Stimulated activated memory B cell treated with anti-CD40 and anti-IgM and Interleukin-4, amounts not matched to agents 10 μg/mL and 1 μg/mL and 100 μg/mL, for 72 hours (primary cell): ENCODE measurements at regions not wholly inside any gene's neighbourhood (a gene's known extent, or its start where the extent isn't known, plus 50 kb on each side); places are given as distances from the start of the nearest gene placed in this dataset.

Source experiments
- ATAC-seq: fragments of 150-1000 bp; cut with Tn5 transposase; 2 replicates; pipeline ENCODE4 v1.10.0; 2021
- H3K27ac Mint-ChIP-seq: one replicate; pipeline ENCODE4 v1.8.0; 2022; ENCODE audit warnings: mild to moderate bottlenecking, mixed read lengths
- H3K27me3 Mint-ChIP-seq: one replicate; pipeline ENCODE4 v1.8.0; 2022; ENCODE audit warnings: mixed read lengths
- H3K36me3 Mint-ChIP-seq: one replicate; pipeline ENCODE4 v1.8.0; 2022; ENCODE audit warnings: mixed read lengths
- H3K4me1 Mint-ChIP-seq: one replicate; pipeline ENCODE4 v1.8.0; 2022; ENCODE audit warnings: mixed read lengths
- H3K4me3 Mint-ChIP-seq: one replicate; pipeline ENCODE4 v1.8.0; 2022; ENCODE audit warnings: mild to moderate bottlenecking, moderate library complexity, mixed read lengths
- H3K9me3 Mint-ChIP-seq: one replicate; pipeline ENCODE4 v1.8.0; 2022; ENCODE audit warnings: mixed read lengths

DNA sequence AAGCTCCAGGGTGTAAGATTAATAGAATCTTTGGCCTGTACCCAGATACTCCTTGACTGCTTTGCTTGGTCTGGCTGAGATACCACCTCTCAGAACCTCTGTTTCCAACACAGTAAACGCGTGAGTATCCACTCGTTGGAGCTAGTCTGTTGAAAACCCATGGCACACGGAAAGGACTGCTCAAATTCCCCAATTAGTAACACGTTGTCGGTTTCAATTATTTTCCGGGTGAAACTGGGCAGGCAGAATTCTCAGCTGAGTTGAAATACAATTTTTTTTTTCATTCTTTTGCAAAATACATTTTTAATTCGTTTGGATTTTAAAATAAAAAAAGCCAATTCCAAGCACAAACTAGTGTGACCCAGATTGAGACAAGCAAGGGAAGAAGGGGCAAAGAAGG lies 120.5 kb downstream of the MAF start:
- no peaks in the 10 kb centered on the region for H3K36me3 Mint-ChIP-seq
- H3K4me3 Mint-ChIP-seq, result no peak overlapping the region
- H3K27me3 Mint-ChIP-seq, result peaks cover 11% of the 10 kb centered on the region
- no peak for ATAC-seq
- H3K27ac Mint-ChIP-seq, result no peak overlapping the region
- H3K9me3 Mint-ChIP-seq, result no peaks in the 10 kb centered on the region
- H3K4me1 Mint-ChIP-seq, result no peaks in the 10 kb centered on the region

DNA sequence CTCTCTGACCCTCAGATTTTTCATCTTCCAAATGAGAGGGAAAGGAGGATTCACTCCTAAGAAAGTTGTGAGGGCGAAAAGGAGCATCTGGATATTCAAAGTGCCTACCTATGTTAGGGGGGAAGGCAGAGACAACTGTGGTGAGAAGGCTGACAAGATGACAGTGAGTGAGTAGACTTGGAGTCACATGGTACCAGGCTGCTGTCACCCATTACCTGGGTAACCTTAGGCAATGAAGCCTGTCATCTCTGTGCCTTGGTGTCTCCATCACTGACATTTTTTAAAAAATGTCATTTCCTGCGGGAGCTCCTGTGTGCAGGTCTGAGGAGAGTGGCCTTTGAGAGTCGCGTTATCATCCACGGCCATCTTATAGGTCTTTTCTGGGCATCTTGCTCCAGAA lies 124.0 kb downstream of the MAF start:
- no peak for ATAC-seq
- Mint-ChIP-seq H3K9me3 (no peaks in the 10 kb centered on the region), H3K4me1 (no peaks in the 10 kb centered on the region), H3K27ac (no peak overlapping the region), H3K27me3 (no peaks in the 10 kb centered on the region), H3K4me3 (no peak overlapping the region), H3K36me3 (no peaks in the 10 kb centered on the region)

DNA sequence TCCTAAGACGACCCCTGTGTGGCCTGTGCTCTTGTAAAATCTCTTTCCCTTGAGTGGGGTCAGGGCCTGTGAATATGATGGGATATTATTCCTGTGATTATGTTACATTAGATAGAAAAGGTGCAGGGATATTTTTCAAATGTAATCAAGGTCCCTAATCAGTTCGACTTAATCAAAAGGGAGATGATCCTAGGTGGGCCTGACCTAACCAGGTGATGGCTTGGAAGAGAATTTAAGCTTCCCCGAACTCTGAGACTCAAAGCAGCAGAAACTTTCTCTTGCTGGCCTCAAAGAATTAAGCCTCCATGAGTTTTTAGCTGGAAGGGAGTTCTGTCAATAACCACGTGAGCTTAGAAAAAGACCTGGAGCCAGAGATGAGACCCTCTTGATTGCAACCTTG lies 124.7 kb downstream of the MAF start:
- no peaks in the 10 kb centered on the region for H3K27me3 Mint-ChIP-seq
- no peak overlapping the region for H3K4me3 Mint-ChIP-seq
- H3K36me3 Mint-ChIP-seq, result no peaks in the 10 kb centered on the region
- no peaks in the 10 kb centered on the region for H3K9me3 Mint-ChIP-seq
- no peaks in the 10 kb centered on the region for H3K4me1 Mint-ChIP-seq
- ATAC-seq, result no peak
- no peak overlapping the region for H3K27ac Mint-ChIP-seq

- Mint-ChIP-seq H3K27me3 (no peaks in the 10 kb centered on the region), H3K9me3 (no peaks in the 10 kb centered on the region), H3K27ac (no peak overlapping the region), H3K4me1 (no peaks in the 10 kb centered on the region), H3K4me3 (no peak overlapping the region), H3K36me3 (no peaks in the 10 kb centered on the region)
- ATAC-seq, result no peak
Observed at GRCh38 chr16:79473456-79473855, 127.1 kb downstream of the MAF start.

- ATAC-seq, result no peak
- no peak overlapping the region for H3K27ac Mint-ChIP-seq
- no peaks in the 10 kb centered on the region for H3K36me3 Mint-ChIP-seq
- no peak overlapping the region for H3K4me3 Mint-ChIP-seq
- H3K9me3 Mint-ChIP-seq, result no peaks in the 10 kb centered on the region
- H3K27me3 Mint-ChIP-seq, result no peaks in the 10 kb centered on the region
- no peaks in the 10 kb centered on the region for H3K4me1 Mint-ChIP-seq
Observed at GRCh38 chr16:79472426-79472825, 128.1 kb downstream of the MAF start.

DNA sequence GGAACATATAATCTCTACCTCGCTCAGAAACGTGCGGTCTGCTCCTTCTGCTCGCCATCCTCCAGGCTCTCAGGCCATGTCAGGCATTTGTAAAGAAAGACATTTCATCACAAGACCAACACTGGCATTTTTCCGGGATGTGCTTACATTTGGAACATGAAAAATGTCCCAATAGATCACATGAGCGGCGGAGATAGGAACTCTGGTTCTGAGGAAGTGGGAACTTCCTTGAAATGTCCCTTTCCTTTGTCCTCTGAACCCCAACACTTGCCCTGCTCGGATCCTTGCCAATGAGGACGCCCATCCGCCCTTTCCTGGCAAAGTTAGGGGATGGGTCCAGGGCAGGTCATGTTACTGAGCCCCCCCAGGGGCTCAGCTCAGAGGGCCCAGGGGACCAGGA lies 130.5 kb downstream of the MAF start:
- Mint-ChIP-seq H3K36me3 (no peaks in the 10 kb centered on the region), H3K4me1 (no peaks in the 10 kb centered on the region), H3K27me3 (no peaks in the 10 kb centered on the region), H3K4me3 (no peak overlapping the region), H3K27ac (no peak overlapping the region), H3K9me3 (no peaks in the 10 kb centered on the region)
- ATAC-seq, result no peak

- H3K27me3 Mint-ChIP-seq, result no peaks in the 10 kb centered on the region
- no peak for ATAC-seq
- H3K4me1 Mint-ChIP-seq, result no peaks in the 10 kb centered on the region
- no peak overlapping the region for H3K4me3 Mint-ChIP-seq
- no peaks in the 10 kb centered on the region for H3K9me3 Mint-ChIP-seq
- no peaks in the 10 kb centered on the region for H3K36me3 Mint-ChIP-seq
- no peak overlapping the region for H3K27ac Mint-ChIP-seq
Observed at GRCh38 chr16:79468631-79469030, 131.9 kb downstream of the MAF start.

DNA sequence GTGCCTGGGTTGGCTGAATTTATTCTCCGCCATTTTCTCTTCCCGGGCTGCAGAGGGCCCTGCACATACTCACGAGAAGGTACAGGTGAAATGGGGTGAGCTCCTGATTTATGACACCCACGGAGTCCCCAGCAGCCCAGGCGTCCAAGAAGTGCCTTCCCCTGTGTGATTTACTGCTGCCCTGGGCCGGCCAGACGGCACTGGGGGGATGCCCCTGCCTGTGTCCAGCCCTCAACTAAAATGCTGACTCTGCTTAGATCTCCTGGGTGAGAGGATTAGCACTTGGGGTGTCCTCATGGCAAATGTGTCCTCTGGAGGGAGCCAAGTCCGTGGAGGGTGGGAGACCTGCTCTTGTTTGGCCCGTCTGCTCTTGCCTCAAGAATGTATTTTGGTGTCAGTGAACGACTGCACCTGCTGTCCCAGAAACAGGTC lies 132.4 kb downstream of the MAF start:
- Mint-ChIP-seq H3K27ac (no peak overlapping the region), H3K27me3 (no peaks in the 10 kb centered on the region), H3K4me1 (no peaks in the 10 kb centered on the region), H3K36me3 (no peaks in the 10 kb centered on the region), H3K9me3 (no peaks in the 10 kb centered on the region), H3K4me3 (no peak overlapping the region)
- ATAC-seq, result no peak

GRCh38 chr16:79466111-79466510 lies 134.4 kb downstream of the MAF start:
- no peak overlapping the region for H3K4me3 Mint-ChIP-seq
- no peaks in the 10 kb centered on the region for H3K9me3 Mint-ChIP-seq
- no peaks in the 10 kb centered on the region for H3K27me3 Mint-ChIP-seq
- H3K4me1 Mint-ChIP-seq, result no peaks in the 10 kb centered on the region
- no peak for ATAC-seq
- H3K36me3 Mint-ChIP-seq, result no peaks in the 10 kb centered on the region
- H3K27ac Mint-ChIP-seq, result no peak overlapping the region

DNA sequence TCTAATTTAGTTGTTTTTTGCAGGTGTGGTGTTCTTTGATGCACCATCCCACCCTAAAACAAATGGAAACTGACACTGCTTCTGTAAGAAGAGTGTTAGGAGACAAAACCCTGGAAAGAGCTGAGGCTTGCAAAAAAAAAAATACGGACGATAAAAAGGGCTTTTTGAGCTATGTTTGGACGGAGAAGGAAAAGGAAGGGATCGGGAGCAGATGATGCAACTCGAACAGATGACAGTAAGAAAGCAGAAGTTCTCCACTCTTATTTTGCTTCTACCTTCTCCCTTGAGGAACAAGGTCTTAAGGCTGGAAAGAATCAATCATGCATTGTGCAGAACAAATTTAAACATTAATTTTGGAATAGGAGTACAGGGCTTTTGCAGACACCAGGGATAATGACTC lies 136.7 kb downstream of the MAF start:
- no peak overlapping the region for H3K27ac Mint-ChIP-seq
- H3K36me3 Mint-ChIP-seq, result no peaks in the 10 kb centered on the region
- no peaks in the 10 kb centered on the region for H3K4me1 Mint-ChIP-seq
- no peaks in the 10 kb centered on the region for H3K9me3 Mint-ChIP-seq
- no peaks in the 10 kb centered on the region for H3K27me3 Mint-ChIP-seq
- no peak for ATAC-seq
- H3K4me3 Mint-ChIP-seq, result no peak overlapping the region

GRCh38 chr16:79456036-79456435 lies 144.5 kb downstream of the MAF start:
- H3K36me3 Mint-ChIP-seq, result no peaks in the 10 kb centered on the region
- no peak overlapping the region for H3K4me3 Mint-ChIP-seq
- no peak for ATAC-seq
- H3K27ac Mint-ChIP-seq, result no peak overlapping the region
- H3K9me3 Mint-ChIP-seq, result no peaks in the 10 kb centered on the region
- H3K27me3 Mint-ChIP-seq, result peaks cover 8% of the 10 kb centered on the region
- H3K4me1 Mint-ChIP-seq, result no peaks in the 10 kb centered on the region

- H3K4me3 Mint-ChIP-seq, result no peak overlapping the region
- H3K27ac Mint-ChIP-seq, result no peak overlapping the region
Observed at GRCh38 chr16:79452671-79453070, 147.9 kb downstream of the MAF start.

GRCh38 chr16:79451196-79451816 lies 149.2 kb downstream of the MAF start:
- Mint-ChIP-seq H3K9me3 (no peaks in the 10 kb centered on the region), H3K27me3 (peaks cover 14% of the 10 kb centered on the region), H3K36me3 (no peaks in the 10 kb centered on the region), H3K4me3 (no peak overlapping the region), H3K27ac (no peak overlapping the region), H3K4me1 (no peaks in the 10 kb centered on the region)
- ATAC-seq, result peak; percentile 48

More at GRCh38 chr16:79452671-79453070, 147.9 kb downstream of the MAF start:
- no peak for ATAC-seq
- H3K9me3 Mint-ChIP-seq, result no peaks in the 10 kb centered on the region
- H3K36me3 Mint-ChIP-seq, result no peaks in the 10 kb centered on the region
- H3K4me1 Mint-ChIP-seq, result no peaks in the 10 kb centered on the region
- H3K27me3 Mint-ChIP-seq, result peaks cover 8% of the 10 kb centered on the region

DNA sequence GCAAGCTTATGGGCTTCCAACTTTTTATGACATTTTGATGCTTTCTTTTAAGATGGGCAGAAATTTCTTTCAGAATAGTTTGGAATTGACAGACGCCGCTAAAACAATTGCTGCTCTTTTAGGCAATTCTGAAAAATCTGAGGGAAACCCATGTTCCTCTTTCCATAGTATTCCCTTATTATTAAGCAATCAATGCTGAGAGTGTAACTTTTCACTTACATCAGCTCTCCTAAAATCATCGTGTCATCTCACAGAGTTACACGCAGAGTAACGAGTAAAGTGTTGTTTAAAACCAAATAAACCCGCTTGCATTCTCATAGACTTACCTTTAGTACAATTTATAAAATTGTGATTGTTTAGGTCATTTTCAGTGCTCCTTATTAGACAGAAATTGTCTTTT lies 150.6 kb downstream of the MAF start:
- H3K27me3 Mint-ChIP-seq, result peaks cover 23% of the 10 kb centered on the region
- H3K4me1 Mint-ChIP-seq, result no peaks in the 10 kb centered on the region
- H3K4me3 Mint-ChIP-seq, result no peak overlapping the region
- no peaks in the 10 kb centered on the region for H3K9me3 Mint-ChIP-seq
- no peak for ATAC-seq
- H3K27ac Mint-ChIP-seq, result no peak overlapping the region
- no peaks in the 10 kb centered on the region for H3K36me3 Mint-ChIP-seq

GRCh38 chr16:79449067-79449769 lies 151.3 kb downstream of the MAF start:
- H3K36me3 Mint-ChIP-seq, result no peaks in the 10 kb centered on the region
- peaks cover 23% of the 10 kb centered on the region for H3K27me3 Mint-ChIP-seq
- no peaks in the 10 kb centered on the region for H3K4me1 Mint-ChIP-seq
- no peak for ATAC-seq
- H3K4me3 Mint-ChIP-seq, result no peak overlapping the region
- H3K27ac Mint-ChIP-seq, result no peak overlapping the region
- no peaks in the 10 kb centered on the region for H3K9me3 Mint-ChIP-seq

- H3K27ac Mint-ChIP-seq, result no peak overlapping the region
- H3K36me3 Mint-ChIP-seq, result no peaks in the 10 kb centered on the region
- no peak for ATAC-seq
- no peak overlapping the region for H3K4me3 Mint-ChIP-seq
- H3K4me1 Mint-ChIP-seq, result no peaks in the 10 kb centered on the region
- no peaks in the 10 kb centered on the region for H3K9me3 Mint-ChIP-seq
- peaks cover 42% of the 10 kb centered on the region for H3K27me3 Mint-ChIP-seq
Observed at GRCh38 chr16:79444572-79444971, 156.0 kb downstream of the MAF start.
